Hematopoietic multipotent progenitor cell treated with erythropoietin and hydrocortisone succinate and interleukin-3 and kit ligand, for 15 days (in vitro differentiated cells): ENCODE measurements at regions not wholly inside any gene's neighbourhood (a gene's known extent, or its start where the extent isn't known, plus 50 kb on each side); places are given as distances from the start of the nearest gene placed in this dataset.
"Not testable (repeated sequence)": the region's sequence is repeated elsewhere in the genome, so short reads cannot be mapped to it uniquely, and the experiment has no call there.

Source experiments
- DNase-seq: peaks from one replicate; pipeline ENCODE4 v3.0.0-alpha.2; 2015; ENCODE audit warnings: low spot score

GRCh38 chr13:64540468-64540867, 2689.7 kb downstream of the PCDH9 start:
- no peak for DNase-seq

- no peak for DNase-seq
Observed at GRCh38 chr13:64538711-64539110, 2691.4 kb downstream of the PCDH9 start.

GRCh38 chr13:64534302-64534701, 2695.8 kb downstream of the PCDH9 start:
- DNase-seq = no peak

GRCh38 chr13:64531400-64531799, 2698.7 kb downstream of the PCDH9 start:
- DNase-seq = no peak

GRCh38 chr13:64529874-64530485, 2700.2 kb downstream of the PCDH9 start:
- DNase-seq = no peak

- DNase-seq = no peak
Observed at GRCh38 chr13:64528838-64529237, 2701.3 kb downstream of the PCDH9 start.

- DNase-seq = no peak
Observed at GRCh38 chr13:64527561-64527960, 2702.6 kb downstream of the PCDH9 start.

- DNase-seq = no peak
Observed at GRCh38 chr13:64525687-64526086, 2704.4 kb downstream of the PCDH9 start.

- DNase-seq = no peak
Observed at GRCh38 chr13:64510747-64511146, 2719.4 kb downstream of the PCDH9 start.

GRCh38 chr13:64506246-64506645, 2723.9 kb downstream of the PCDH9 start:
- DNase-seq = no peak

GRCh38 chr13:64505336-64505910, 2724.7 kb downstream of the PCDH9 start:
- no peak for DNase-seq

- DNase-seq = no peak
Observed at GRCh38 chr13:64488731-64489130, 2741.4 kb downstream of the PCDH9 start.

GRCh38 chr13:64482373-64482772, 2747.8 kb downstream of the PCDH9 start:
- no peak for DNase-seq

GRCh38 chr13:64480672-64481071, 2749.5 kb downstream of the PCDH9 start:
- DNase-seq = no peak

- no peak for DNase-seq
Observed at GRCh38 chr13:64480211-64480610, 2749.9 kb downstream of the PCDH9 start.

- no peak for DNase-seq
Observed at GRCh38 chr13:64477146-64477545, 2753.0 kb downstream of the PCDH9 start.

- not testable (repeated sequence) for DNase-seq
Observed at GRCh38 chr13:64476041-64476568, 2754.0 kb downstream of the PCDH9 start.

GRCh38 chr13:64471916-64472315, 2758.2 kb downstream of the PCDH9 start:
- DNase-seq = no peak

GRCh38 chr13:64470751-64471150, 2759.4 kb downstream of the PCDH9 start:
- no peak for DNase-seq

GRCh38 chr13:64459778-64460177, 2770.4 kb downstream of the PCDH9 start:
- DNase-seq = no peak

- no peak for DNase-seq
Observed at GRCh38 chr13:64457976-64458375, 2772.2 kb downstream of the PCDH9 start.

GRCh38 chr13:64455124-64455523, 2775.0 kb downstream of the PCDH9 start:
- no peak for DNase-seq

GRCh38 chr13:64453831-64454230, 2776.3 kb downstream of the PCDH9 start:
- DNase-seq = no peak

- DNase-seq = no peak
Observed at GRCh38 chr13:64446372-64446771, 2783.8 kb downstream of the PCDH9 start.
